GM12892 (cell line): ENCODE measurements at regions not wholly inside any gene's neighbourhood (a gene's known extent, or its start where the extent isn't known, plus 50 kb on each side); places are given as distances from the start of the nearest gene placed in this dataset.

ENCODE experiments used
- POLR2A ChIP-seq: IDR thresholded peaks from 2 replicates; pipeline ENCODE4 v1.6.1; 2011; ENCODE audit warnings: low read depth, low read length, control low read depth
- POLR2AphosphoS5 ChIP-seq: IDR thresholded peaks from 2 replicates; pipeline ENCODE4 v1.6.1; 2011; ENCODE audit warnings: low read depth, low read length, control low read depth

GRCh38 chrX:138345801-138346200 lies 365.7 kb downstream of the FGF13 start:
- TF ChIP-seq POLR2AphosphoS5 (no peak), POLR2A (no peak)
